HG02798 (cell line): ENCODE measurements at regions not wholly inside any gene's neighbourhood (a gene's known extent, or its start where the extent isn't known, plus 50 kb on each side); places are given as distances from the start of the nearest gene placed in this dataset.
A peak's percentile ranks its signal among the peaks of the same experiment; 100 is the strongest.

ENCODE experiments used
- ATAC-seq: cut with Tn5 transposase; IDR thresholded peaks from one replicate; pipeline ENCODE4 v1.9.1; 2021; ENCODE audit warnings: mild to moderate bottlenecking; ENCODE audit not compliant: unreplicated experiment, poor library complexity

GRCh38 chr10:84766923-84767322, 438.5 kb downstream of the CCSER2 start:
- ATAC-seq, result no peak

- no peak for ATAC-seq
Measured at GRCh38 chr10:84768132-84768531, 439.7 kb downstream of the CCSER2 start.

DNA sequence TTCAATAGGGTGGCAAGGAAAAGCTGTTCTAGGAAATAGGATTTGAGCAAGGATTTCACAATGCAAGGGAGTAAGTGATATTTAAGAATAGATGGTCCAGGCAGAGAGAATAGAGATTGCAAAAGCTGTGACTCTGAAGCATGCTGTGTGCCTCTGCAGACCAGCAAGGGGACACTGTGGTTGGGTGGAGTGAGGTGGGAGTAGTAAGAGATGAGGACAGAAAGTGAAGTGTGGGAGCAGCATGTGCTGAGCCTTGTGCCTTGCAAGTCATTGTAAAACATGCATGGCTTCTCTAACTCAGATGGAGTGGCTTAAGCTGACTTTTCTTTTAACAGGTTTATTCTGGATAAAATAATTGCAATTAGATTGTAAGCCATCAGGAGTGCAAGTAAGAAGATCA, 442.4 kb downstream of the CCSER2 start:
- no peak for ATAC-seq

- ATAC-seq, result peak; percentile 82
Measured at GRCh38 chr10:84783386-84783785, 455.0 kb downstream of the CCSER2 start.

GRCh38 chr10:84783909-84784308, 455.5 kb downstream of the CCSER2 start:
- ATAC-seq, result no peak

GRCh38 chr10:84784749-84785148, 456.4 kb downstream of the CCSER2 start:
- no peak for ATAC-seq

DNA sequence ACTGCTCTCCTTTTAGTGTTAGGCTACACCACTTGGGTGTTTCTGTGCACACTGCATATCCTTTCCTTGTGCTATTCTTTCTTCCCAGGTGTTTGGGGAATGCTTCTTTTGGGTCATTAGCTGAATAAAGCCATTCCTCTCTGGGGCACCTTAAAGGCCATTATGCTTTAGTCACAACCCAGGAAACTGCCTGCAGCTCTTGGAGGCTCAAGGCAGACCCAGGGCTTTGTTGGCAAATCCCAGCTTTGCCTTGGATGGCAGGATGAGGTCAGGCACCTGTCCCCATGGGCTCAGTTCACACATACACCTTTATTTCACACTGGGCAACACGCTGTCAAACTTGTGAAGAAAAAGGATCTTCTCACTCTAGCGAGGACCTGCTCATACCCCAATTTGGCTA, 460.6 kb downstream of the CCSER2 start:
- no peak for ATAC-seq

DNA sequence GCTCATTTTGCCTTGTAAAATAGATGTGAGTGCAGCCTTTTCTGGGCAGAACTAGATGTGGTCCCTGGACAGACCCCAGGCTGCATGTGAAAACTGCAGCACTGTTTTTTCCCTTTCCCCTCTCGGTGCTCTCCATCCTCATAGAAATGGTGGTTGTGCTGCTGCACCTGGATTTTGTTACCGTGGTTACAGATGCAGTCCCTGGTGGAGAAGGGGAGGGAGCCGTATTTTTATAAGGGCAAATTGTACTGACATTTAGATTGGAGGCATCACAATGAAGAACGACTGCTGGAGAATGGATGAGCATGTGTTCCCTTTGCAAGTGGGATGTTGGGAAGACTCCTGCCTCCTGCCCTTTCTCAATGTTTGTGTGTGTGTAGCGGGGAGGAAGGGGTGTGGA, 469.9 kb downstream of the CCSER2 start:
- no peak for ATAC-seq

- ATAC-seq, result no peak
Measured at GRCh38 chr10:84801156-84801555, 472.8 kb downstream of the CCSER2 start.

DNA sequence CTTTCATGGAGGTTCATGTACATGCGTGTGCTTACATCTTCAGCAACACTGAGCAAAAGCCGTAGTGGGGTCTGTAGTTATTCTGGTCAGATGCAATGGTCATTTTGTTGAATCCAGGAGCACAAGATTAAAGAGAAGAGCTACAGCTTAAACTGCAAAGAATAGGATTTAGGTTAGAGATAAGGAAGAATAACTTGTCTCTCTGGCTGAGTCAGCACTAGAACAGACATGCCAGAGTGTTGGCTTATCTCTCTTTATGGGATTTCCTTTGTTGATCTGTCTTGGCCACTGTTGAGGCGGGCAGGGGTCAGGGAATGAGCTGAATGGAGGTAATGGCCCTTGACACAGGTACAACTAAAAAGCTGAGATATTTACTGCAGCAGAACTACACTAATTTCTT, 473.5 kb downstream of the CCSER2 start:
- no peak for ATAC-seq

- ATAC-seq, result no peak
Measured at GRCh38 chr10:84805149-84805548, 476.8 kb downstream of the CCSER2 start.

- no peak for ATAC-seq
Measured at GRCh38 chr10:84811113-84811512, 482.7 kb downstream of the CCSER2 start.

DNA sequence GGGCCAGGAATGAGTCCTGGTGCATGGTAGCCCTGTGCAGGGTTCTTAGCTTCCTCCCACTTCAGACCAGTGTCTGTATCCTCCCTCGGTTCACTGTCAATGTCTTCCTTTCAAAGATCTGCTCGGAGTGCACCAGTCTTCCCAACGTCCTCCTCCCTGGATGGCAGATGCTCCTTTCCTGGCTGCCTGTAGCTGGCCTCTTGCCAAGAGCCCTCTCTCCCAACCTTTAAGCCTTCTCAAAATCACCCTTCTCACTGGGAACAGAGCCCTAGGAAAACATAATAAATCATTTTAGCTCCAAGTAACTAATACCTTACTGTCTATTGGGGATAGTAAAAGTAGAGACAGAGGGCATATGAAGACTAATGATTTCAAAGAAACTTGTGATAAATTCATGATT, 490.6 kb downstream of the CCSER2 start:
- ATAC-seq, result no peak

DNA sequence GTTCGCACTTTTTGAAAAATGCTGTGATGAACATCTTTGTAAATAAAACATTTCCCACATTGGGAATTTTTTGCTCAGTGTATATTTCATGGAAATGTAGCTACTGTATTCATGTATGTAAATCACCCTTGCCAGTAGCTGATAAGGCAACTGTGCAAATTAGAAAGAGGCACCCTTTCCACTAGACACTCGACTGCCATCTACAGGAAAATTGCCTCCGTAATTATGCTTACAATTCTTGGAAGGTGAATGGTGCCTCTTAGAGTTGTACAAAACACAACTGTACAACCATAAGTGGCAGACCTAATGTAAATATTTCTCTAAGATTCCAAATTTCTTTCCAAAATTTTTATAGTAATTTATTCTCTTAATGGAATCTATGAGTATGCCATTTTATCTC, 491.7 kb downstream of the CCSER2 start:
- no peak for ATAC-seq

GRCh38 chr10:84820596-84820995, 492.2 kb downstream of the CCSER2 start:
- ATAC-seq, result no peak

DNA sequence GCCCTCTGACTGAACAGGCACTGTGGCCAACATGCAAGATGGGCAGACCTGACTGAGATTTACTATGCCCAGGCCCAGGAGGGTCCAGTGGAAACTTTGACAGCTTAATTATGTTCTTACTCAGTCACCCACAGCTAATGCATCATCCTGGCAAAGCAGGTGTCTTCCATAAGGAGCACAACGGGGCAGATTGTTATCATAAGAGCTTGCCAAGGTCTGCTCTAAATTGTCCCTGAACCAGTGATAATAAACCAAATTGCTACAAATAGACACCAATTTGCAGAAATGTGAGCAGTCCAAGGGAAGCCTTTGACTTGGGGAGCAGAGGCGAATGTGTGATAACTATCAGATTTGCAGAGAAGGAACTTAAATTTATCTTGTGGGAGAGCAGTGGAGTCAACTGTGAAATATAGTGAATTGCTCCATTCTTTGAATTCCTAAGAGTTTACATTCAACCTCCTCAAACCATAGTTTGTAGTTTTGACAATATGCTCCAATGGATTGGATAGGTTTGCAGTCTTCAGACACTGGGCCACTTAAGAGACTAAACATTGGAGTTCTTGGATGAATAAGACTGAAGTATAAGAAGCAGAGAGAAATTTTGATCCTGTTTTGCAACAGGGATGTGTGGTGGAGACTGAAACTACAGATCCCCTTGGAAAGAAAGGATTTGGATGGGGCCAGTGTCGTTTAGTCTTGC, 494.7 kb downstream of the CCSER2 start:
- ATAC-seq, result no peak

GRCh38 chr10:84824525-84824924, 496.1 kb downstream of the CCSER2 start:
- no peak for ATAC-seq

- ATAC-seq, result no peak
Measured at GRCh38 chr10:84825330-84825729, 496.9 kb downstream of the CCSER2 start.

DNA sequence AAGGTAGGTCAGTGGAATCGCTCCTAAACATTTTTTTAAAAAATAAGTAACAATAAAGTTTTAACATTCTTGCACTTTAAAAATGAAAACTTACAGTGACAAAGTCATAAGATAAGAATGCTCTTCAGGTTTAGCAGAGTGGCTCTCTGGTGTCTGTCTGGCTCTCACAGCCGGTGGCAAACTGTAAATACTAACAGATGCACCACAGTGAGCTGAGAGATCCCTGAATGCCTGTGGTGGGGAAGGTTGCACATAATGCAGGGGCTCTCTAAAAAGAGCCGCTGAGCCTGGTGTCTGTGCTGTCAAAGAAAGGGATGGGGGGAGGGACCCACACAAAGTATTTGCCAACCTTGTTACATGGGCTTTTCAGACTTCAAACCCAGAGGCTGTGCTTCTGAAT, 498.3 kb downstream of the CCSER2 start:
- ATAC-seq, result no peak

DNA sequence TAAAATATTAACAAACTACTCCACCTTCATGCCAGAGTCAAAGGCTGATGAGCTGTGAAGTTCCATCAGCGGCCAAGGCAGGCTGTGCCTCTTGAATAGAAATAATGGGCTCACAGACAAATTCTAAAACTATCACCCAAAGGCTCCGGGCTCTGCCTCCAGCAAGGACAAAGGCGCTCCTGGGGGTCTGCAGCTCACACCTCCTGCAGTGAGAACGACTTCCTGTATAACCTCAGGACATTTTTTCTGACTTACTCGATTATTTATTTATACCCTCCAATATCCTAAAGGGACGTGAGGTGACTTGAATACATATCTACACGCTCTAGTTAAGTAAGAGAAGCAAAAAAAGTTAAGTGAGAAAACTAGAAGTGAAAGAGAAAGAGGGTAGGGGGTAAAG, 500.7 kb downstream of the CCSER2 start:
- no peak for ATAC-seq

- no peak for ATAC-seq
Measured at GRCh38 chr10:84837041-84837812, 508.8 kb downstream of the CCSER2 start.

DNA sequence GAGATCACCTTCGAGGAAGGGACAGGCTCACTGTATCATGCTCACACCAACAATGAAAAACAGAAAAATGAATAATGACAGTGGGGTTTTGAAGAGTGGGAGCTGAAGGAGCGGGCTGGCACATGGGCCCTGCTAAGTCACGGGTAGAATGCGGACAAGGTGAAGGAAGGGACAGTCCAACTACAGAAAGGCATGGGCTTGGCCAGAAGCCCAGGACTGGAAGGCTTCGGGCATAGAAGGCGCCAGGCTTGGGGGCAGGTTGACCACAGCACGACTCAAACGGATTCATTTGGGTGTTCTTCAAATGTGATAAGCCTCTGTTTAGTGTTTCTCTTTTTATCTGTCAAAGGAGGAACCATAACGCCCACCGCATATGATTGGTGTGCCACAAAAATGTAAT, 509.5 kb downstream of the CCSER2 start:
- no peak for ATAC-seq
